HG03159 (cell line): ENCODE measurements at regions not wholly inside any gene's neighbourhood (a gene's known extent, or its start where the extent isn't known, plus 50 kb on each side); places are given as distances from the start of the nearest gene placed in this dataset.

Experiments
- ATAC-seq: cut with Tn5 transposase; IDR thresholded peaks from one replicate; pipeline ENCODE4 v1.9.1; 2021; ENCODE audit warnings: mild to moderate bottlenecking, moderate library complexity; ENCODE audit not compliant: unreplicated experiment

DNA sequence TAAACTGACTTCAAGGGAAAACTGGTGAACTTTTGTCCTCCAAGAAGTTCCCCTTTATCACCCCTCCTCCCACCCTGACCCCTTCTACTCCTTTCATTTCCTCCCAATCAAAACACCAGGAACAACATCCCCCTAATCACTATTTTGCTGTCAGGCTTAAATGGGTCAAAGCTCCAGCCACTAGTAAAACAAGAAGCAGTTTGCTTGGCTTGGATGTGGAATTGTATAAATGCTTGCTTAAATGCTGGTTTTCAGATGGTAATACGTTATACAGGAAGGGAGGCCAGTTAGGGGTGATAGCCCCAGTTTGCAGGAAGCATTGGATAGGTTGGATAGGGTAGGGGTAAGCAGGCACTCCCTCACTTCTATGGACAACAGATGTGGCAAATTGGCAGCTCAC, 473.6 kb downstream of the AGTPBP1 start:
- ATAC-seq = no peak

DNA sequence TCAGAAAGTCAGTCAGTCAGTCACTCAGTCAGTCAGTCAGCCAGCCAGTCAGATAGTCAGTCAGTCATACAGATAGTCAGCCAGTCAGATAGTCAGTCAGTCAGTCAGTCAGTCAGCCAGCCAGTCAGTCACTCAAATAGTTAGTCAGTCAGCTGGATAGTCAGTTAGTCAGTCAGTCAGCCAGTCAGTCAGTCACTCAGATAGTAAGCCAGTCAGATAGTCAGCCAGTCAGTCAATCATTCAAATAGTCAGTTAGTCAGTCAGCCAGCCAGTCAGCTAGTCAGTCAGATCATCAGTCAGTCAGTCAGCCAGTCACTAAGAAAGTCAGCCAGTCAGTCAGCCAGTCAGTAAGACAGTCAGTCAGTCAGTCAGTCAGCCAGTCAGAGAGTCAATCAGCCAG, 477.1 kb downstream of the AGTPBP1 start:
- ATAC-seq = no peak

DNA sequence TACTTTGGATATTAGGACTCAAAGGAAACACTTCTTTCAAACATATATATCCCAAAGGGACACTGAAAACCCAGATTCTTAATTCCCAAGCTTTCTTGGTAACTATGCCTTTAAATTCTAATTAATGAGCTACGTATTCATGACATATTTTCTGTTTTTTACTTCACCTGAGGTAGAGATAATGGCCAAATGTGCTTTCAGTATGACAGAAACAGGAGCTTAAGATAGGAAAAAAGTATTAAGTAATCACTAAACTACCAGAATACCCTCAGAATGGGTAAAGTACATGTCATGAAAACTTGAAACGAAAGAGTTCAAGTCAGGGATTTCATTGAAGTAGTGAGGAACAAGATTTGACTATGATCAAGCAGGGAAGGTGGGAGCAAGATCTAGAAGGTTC, 478.5 kb downstream of the AGTPBP1 start:
- no peak for ATAC-seq

DNA sequence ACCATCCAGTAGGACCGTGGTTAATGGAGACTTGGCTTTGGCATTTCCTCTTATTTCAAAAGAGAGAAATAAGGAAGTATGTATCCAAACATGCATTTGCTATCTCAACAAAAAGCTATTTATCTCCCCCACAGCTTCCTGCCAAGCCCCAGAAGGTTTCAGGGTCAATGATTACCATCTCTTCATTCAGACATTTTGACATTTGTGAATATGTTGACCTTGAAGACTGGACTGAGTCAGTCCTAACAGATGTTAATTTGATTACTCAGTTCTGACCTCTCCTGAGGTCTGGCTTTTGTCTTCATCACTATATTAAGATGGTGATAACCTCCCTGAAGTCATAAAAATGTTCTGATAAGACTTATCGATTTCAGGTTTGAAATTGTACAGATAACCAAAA, 479.4 kb downstream of the AGTPBP1 start:
- no peak for ATAC-seq

DNA sequence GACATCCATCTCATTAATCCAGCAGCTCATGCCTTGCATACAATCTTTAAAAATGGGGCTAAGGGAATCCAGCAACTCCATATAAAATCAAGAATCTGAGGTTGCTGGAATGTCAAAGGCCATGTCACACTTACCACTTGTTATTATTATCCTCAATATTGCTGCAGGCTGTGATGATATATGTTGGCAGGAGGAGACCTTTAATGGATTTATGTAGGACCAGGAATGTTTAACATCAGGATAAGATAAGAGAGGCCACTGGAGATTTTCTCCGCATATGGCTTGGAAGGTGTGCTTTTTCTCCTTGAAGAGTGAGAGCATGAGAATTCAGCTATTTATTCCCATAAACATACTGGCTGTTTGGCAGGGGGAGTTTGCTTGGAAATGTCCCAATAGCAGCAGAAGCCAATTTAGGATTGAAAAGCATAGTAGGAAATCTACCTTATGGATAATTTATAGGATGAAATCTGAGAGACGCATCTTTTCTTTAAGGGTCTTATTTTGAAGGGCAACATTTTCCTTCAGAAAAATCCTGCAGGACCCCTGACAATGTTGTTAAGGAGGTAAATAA, 481.4 kb downstream of the AGTPBP1 start:
- ATAC-seq = no peak

DNA sequence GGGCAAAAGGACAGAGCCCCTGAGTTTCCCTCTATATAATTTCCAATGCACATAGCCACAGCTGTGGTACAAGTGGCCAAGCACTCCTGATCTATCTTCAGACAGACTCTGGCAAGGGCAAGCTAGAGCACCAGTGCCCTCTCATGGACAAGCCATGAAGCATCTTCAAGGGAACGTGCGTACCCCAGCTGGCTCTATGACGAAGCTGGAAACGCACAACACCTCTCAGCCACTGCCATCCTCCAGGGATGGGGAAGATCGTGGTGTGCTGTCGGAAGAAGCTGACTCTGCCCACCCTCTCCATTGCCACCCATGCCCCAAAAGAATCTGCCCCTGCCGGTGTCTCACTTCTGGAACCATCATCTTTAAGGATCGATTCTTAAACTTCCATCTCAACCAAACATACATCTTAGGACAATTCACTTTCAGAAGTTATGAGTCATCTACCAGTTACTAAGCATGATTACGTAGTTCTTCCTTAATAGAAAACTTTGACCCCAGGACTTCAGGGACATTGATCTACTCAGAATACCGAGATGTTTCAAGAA, 482.9 kb downstream of the AGTPBP1 start:
- ATAC-seq = peak; percentile 79

DNA sequence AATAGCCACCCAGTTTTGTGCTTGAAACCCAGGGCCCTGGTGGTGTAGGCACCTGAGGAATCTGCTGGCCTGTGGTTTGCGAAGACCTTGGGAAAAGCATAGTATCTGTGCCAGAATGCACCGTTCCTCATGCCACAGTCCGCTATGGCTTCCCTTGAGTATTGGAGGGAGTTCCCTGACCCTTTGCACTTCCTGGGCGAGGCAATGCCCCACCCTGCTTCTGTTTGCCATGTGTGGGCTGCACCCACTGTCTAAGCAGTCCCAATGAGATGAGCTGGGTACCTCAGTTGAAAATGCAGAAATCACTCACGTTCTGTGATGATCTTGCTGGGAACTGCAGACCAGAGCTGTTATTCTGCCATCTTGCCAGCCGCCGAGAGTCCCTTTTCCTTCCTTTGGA, 483.5 kb downstream of the AGTPBP1 start:
- no peak for ATAC-seq

DNA sequence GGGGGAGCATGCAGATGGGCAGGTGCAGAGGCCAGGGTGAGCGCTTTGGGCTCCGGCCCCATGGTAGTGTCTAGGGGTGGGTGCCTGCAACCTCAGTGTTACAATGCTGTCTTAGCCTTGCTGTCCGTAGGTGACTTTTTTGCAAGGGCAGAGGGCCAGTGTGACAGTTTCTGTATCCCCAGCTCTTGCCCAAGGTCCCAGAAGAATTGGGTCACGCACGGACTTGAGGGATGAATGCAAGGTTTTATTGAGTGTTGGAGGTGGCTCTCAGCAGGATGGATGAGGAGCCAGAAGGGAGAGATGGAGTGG, 492.5 kb downstream of the AGTPBP1 start:
- ATAC-seq = no peak

DNA sequence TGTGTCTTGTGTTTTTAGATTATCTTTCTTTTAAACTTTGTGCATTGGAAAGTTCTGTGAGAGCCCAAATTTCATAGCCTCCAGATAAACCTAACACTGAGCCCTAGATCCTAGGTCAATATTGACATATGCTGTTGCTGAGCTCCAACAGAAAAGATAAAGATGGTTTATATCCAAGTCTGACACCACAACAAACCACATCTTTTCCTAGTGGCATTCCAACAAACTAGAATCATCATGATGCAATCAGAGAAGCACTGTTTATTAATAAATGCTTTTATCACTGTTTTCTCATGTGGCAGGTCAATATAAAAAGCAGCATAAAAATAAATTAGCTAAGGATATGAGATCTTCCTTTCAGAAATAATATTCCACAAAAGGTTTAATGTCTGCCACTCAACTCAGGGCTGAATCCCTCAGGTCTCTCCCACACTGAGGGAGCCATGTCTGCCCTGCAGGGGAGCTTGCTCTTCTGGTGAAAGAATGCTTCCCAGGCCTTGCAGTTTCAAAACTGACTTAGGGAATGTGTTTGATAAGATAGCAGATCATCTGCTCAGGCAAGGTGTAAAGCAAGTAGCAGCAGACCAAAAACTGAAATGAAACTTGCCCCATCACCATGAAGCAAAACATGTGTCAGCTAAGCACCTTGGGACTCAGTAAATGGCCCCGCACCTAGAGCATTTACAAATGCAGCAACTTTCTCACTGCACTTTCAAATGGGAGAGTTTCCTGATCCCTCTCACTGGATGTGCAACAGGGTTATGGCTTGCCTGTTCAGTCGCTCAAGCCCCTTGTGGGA, 493.0 kb downstream of the AGTPBP1 start:
- ATAC-seq = no peak

DNA sequence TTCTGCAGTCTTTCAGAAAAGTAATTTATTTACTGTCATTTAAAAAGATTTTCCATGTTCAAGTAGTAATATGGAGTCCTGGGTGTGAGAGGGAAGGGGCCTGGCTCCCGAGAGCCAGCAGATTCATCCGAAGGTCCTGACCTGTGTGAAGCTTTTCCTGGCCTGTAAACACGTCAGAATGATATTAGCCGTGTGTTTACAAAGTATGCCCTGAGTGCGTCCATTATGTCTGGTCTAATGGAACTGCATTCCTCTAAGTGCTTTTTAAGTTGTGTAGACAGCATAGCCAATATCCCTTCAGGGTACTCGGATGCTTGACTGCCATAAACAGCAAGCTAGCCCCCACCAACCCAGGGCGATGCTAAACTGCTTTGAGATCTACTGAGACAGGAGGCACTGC, 495.2 kb downstream of the AGTPBP1 start:
- no peak for ATAC-seq

DNA sequence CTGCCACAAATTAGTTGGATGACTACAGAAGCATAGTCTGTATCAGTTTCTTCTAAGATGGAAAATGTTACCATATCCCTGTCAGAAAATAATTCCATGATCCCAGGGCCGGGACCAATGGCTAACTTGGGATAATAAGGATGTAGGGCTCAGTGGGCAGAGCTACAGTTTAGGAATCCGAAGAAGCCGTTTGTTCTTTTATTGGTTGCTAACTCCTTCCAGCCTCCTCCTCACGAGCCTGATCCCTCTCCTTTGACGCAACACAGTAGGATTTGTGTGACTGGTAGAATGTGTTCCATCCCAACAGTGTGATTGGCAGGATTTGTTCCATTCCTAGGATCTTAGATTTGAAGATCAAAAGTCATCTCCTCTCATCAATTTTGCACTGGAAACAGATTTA, 496.9 kb downstream of the AGTPBP1 start:
- no peak for ATAC-seq

DNA sequence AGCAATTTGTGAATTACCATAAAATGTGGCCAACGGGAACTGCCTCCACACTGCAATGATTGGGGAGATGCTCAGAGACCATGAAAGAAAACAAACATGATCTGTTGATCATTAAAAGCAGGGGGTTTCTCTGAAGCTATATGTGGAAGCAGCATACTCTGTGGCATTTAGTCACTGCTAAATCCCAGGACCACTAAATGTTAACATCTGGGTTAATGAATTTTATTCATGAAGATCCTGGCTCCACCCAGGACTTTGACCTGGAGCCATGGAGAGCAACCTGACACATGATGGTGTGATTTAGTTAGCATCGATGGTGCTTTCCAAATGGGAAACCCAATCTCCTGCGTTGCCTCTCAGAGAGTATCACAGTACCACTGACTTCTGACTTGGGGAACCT, 497.8 kb downstream of the AGTPBP1 start:
- ATAC-seq = no peak

DNA sequence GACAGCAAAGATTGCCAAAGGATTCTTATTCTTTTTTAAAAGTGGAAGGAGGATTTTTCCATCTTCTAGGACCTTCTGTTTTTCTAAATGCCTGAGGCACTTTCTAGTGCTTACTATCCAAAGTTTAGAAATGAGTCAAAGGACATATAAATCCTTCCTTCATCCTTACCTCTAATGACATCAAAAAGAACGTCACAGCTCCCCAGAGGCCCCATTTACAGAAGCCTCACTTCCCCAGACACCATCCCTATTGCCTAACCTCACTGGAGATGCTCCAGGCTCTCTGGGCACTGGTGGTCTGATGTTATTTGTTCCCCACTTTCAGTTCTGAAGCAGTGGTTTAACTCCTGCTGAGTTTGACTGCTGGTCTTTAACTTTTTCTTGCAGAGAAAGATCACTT, 504.3 kb downstream of the AGTPBP1 start:
- no peak for ATAC-seq

DNA sequence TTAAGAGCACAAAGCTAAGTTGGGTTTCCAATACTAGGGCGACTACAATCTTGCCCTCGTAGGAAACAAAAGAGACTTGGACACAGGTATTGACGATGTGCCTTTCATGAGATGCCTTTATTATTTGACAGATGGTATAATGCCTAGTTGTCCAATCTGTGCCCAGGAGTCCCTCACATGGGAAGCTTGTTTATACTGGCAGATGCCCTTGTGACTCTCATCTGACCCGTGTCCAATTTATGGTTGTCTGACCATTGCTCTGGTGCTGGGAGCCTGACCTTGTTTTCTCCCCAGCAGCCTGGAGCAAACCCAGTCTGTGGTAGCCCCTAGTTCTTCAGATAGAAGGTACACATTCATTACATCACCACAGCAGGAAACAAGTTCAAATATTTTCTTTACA, 511.7 kb downstream of the AGTPBP1 start:
- no peak for ATAC-seq

DNA sequence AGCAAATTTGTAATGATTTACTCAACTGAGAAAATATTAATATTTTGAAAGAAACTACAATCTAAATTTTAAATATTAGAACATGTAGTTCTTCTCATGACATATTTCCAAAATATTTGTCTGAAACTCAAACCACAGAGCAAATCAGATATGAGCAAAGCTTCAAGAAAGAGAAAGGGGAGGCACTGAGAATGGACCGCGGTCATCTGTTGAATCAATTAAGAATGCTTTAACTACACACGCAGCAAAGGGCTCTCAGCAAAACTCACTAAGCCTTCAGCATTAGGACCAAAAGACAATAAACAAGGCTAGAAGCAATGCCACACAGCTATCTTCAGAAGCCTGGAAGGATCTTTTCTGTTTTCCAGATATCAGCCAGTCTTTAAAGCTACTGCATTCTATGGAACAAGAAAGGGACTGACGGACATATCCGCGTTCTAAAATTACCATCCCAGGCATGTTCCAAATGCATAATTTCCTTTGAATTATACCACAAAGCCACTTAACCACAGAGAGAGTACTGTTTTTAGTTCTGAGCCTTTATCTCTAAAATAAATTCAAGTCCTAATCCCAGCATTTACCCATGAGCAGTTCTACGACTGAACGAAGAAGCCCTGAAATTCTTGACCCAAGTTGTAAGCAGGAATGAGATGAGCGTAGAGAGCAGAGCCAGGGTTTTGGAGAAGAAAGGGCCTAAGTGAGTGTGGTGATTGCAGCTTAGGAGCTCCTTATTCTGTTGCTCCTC, 513.5 kb downstream of the AGTPBP1 start:
- no peak for ATAC-seq

DNA sequence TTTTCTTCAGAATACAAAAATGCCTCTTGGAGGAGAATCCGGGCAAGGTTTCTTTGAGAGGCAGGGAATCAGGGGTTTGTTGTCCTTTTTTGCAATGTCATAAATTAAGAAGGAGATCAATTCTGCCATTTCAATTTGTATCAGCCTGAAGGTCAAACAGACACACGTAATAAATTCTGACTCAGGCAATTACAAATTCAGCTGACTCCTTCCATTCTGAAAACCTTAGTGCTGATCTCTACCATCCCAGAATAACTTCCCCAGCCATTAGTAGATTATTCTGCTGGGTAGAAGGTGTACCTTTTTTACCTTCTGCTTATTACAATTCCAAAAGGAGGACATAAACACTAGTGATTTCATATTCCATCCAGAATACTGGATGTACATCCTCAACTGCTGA, 516.6 kb downstream of the AGTPBP1 start:
- ATAC-seq = no peak

DNA sequence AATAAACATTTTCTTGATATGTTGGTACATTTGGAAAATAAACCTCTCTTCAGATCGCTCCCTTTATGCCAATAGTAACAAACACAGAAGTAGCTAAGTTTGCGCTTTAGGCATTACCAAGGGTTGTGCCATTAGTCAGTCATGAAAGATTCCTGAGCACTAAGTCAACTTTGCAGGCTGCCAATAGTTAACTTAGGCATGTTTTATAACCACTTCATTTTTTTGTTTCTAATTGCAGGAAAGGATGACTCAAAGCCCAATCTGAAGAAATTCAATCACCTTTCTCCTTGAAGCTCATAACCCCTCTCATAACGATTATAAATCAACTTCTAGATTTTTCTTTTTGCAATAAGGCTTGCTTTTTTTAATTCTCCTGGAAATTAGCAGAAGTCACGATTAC, 517.0 kb downstream of the AGTPBP1 start:
- no peak for ATAC-seq

DNA sequence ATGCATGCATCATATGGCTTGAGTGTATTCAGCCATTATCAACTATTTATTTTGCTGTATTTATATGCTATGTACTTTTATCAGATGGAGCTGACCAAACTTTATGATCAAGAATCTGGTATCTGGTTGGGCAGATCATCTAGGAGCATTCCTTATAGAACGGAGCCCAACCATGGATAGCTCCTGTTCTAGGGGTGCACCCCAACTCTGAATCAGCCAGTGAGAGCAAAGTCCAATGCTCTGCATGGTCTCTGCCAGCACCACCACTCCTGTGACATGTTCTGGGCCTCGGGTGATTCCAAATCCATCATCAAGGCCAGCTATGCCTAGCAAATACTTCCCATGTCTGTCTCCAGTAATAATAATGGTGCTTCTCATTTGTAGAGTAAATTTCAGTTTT, 517.5 kb downstream of the AGTPBP1 start:
- ATAC-seq = no peak

DNA sequence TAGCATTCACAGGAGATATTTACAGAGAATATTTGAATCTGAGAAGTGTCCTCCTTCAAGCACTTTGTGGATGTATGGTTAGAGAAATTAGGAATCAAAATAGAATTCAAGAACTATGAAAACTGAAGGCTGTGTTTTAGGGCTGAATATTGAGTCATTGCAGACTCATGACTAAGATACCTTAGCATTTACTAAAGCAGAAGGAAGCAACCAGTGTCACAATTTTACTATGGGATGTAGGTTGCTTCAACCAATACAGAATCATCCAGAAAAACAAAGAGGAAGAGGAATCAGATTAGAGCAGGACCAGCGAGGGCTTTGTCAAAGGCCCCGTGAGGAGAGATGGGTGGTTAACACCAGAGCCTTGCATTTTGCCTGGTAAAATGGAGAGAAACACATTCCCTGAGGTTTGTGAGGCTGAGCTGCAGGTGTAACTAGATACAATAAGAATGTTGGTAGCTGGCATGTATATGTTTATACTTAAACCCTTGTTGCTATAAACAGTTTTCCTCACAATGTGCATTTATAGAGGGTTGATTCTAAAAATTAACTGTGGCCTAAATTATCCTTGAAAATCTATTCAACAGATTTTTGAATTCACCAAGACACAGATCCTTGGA, 518.1 kb downstream of the AGTPBP1 start:
- ATAC-seq = no peak

DNA sequence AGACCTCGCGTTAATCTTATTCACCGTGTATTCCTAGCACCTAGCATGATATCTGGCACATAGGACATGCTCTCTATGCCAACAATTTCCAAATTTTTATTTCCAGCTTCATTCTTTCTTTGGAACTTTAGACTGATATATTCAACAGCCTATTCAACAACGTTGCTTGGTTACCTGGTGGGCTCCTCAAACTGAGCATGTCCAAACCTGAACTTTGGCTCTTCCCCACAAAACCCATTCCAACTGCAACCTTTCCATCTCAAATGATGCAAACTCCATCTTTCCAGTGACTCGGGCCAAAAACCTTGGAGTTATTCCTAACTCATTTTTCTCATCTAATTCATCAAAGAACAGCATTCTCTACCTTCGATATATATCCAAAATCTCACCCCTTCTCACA, 525.2 kb downstream of the AGTPBP1 start:
- no peak for ATAC-seq

DNA sequence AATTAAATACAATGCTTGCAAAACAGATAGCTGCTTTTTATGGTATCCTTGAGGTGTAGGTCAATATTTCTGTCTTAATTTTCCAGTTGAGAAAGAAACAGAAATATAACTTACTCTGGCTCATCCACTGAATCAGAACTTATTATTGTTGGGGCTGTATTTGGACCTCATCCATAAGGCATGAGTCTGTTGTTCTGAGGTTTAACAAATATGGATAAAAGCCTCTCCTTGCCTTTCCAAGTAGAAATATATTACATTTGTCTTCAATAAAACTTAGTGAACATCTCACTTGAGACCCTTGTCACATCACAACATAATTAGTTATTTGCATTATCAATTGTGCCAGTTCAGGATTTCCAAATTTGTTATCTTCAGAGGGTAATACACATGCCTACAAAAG, 525.8 kb downstream of the AGTPBP1 start:
- no peak for ATAC-seq

DNA sequence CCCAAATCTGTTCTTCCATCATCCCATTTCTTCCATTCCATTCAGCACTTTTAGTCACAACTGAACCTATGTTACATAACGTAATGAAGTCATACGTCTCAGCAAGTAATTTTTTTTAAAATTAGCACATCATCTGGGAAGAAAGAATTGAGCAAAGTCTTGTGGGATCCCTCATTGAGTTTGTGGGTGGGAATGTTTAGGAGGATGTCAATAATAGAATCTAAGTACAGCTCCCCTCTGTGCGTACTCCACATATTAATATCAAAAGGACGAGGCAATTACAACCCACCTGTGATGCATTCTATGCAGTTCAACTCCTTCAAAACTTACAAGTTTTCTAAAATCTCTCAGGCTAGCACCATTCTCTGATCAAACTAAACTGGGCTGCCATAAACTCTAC, 526.3 kb downstream of the AGTPBP1 start:
- ATAC-seq = no peak
